Natural killer cell (primary cell): ENCODE measurements at regions not wholly inside any gene's neighbourhood (a gene's known extent, or its start where the extent isn't known, plus 50 kb on each side); places are given as distances from the start of the nearest gene placed in this dataset.

ENCODE experiments used
- ATAC-seq, 3 donors: fragments of 150-1000 bp in 2 of 3; fragments of 200-7000 bp in 1 of 3; cut with Tn5 transposase; 1 replicate in 1 of 3; 2 replicates in 2 of 3; pipeline ENCODE4 v1.10.0; 2021; ENCODE audit warnings: mild to moderate bottlenecking in 2 of 3, moderate library complexity in 2 of 3
- DNase-seq, 2 donors: peaks; one replicate each; pipeline versions ENCODE4 v3.0.0 to v3.0.0-alpha.2; 2013 to 2021; ENCODE audit warnings: mixed read lengths in 1 of 2
- H3K27ac ChIP-seq: one replicate; pipeline ENCODE4 v1.5.1; 2013; ENCODE audit warnings: mild to moderate bottlenecking, low read length
- H3K27me3 ChIP-seq: one replicate; pipeline ENCODE4 v1.6.1; 2013; ENCODE audit warnings: low read length; ENCODE audit not compliant: control insufficient read depth, insufficient read depth
- H3K36me3 ChIP-seq: one replicate; pipeline ENCODE4 v1.6.1; 2013; ENCODE audit warnings: low read length; ENCODE audit not compliant: control insufficient read depth, insufficient read depth
- H3K4me1 ChIP-seq: one replicate; pipeline ENCODE4 v1.6.1; 2013; ENCODE audit warnings: low read length; ENCODE audit not compliant: control insufficient read depth, insufficient read depth
- H3K4me3 ChIP-seq: one replicate; pipeline ENCODE4 v1.5.1; 2013; ENCODE audit warnings: low read length
- H3K9me3 ChIP-seq: one replicate; pipeline ENCODE4 v1.6.1; 2013; ENCODE audit warnings: low read length; ENCODE audit not compliant: control insufficient read depth, insufficient read depth
- H3K27ac Mint-ChIP-seq, 2 donors: one replicate each; pipeline ENCODE4 v1.8.0; 2022; ENCODE audit warnings: mild to moderate bottlenecking in 2 of 2, mixed read lengths in 2 of 2, moderate library complexity in 1 of 2
- H3K27me3 Mint-ChIP-seq, 2 donors: one replicate each; pipeline ENCODE4 v1.8.0; 2022; ENCODE audit warnings: low read depth in 2 of 2, mixed read lengths in 2 of 2
- H3K36me3 Mint-ChIP-seq: one replicate; pipeline ENCODE4 v1.8.0; 2022; ENCODE audit warnings: mixed read lengths
- H3K4me1 Mint-ChIP-seq, 2 donors: one replicate each; pipeline ENCODE4 v1.8.0; 2022; ENCODE audit warnings: mixed read lengths in 2 of 2
- H3K4me3 Mint-ChIP-seq: one replicate; pipeline ENCODE4 v1.8.0; 2022; ENCODE audit warnings: mild to moderate bottlenecking, moderate library complexity, mixed read lengths
- H3K9me3 Mint-ChIP-seq, 2 donors: one replicate each; pipeline ENCODE4 v1.8.0; 2022; ENCODE audit warnings: mixed read lengths in 2 of 2
- CTCF ChIP-seq: fragments of 200-600 bp; IDR thresholded peaks from one replicate; pipeline ENCODE4 v1.8.0; 2022; ENCODE audit warnings: antibody characterized with exemption
- WGBS: methylation state at CpG from one replicate; pipeline ENCODE4 v1.1.7; 2013; ENCODE audit warnings: missing lambda C conversion rate; ENCODE audit not compliant: insufficient coverage; 5-methylcytosine and 5-hydroxymethylcytosine counted together
- intact Hi-C: fragments of 100-400 bp; cut with micrococcal nuclease; formaldehyde crosslinking; loops from one replicate; pipeline ENCODE4 v1.14.2; 2022

GRCh38 chr6:139932671-139933070, 558.2 kb upstream of the CITED2 start:
- Mint-ChIP-seq H3K27me3 (no peaks in the 10 kb centered on the region), H3K4me1 (no peaks in the 10 kb centered on the region), H3K27ac (no peak overlapping the region), H3K4me3 (no peak overlapping the region), H3K36me3 (no peaks in the 10 kb centered on the region), H3K9me3 (no peaks in the 10 kb centered on the region)
- Histone ChIP-seq H3K9me3 (no peaks in the 10 kb centered on the region), H3K4me1 (no peaks in the 10 kb centered on the region), H3K27me3 (no peaks in the 10 kb centered on the region), H3K36me3 (no peaks in the 10 kb centered on the region), H3K4me3 (no peak overlapping the region), H3K27ac (no peak overlapping the region)
- intact Hi-C loops: no loop called here
- TF ChIP-seq CTCF: no peak
- ATAC-seq: no peak
- WGBS: 94% methylated on average over 3 of the region's 3 CpGs
- no peak for DNase-seq

GRCh38 chr6:139931747-139932146, 557.3 kb upstream of the CITED2 start:
- no peaks in the 10 kb centered on the region for H3K4me1 Mint-ChIP-seq
- intact Hi-C loops: no loop called here
- 90% methylated on average over 2 of the region's 2 CpGs for WGBS
- no peaks in the 10 kb centered on the region for H3K9me3 ChIP-seq
- H3K4me1 ChIP-seq: no peaks in the 10 kb centered on the region
- ATAC-seq: no peak
- H3K27me3 ChIP-seq: no peaks in the 10 kb centered on the region
- H3K36me3 Mint-ChIP-seq: no peaks in the 10 kb centered on the region
- no peak for TF ChIP-seq CTCF
- no peak overlapping the region for H3K4me3 Mint-ChIP-seq
- no peaks in the 10 kb centered on the region for H3K27me3 Mint-ChIP-seq
- no peak overlapping the region for H3K27ac Mint-ChIP-seq
- no peak overlapping the region for H3K4me3 ChIP-seq
- DNase-seq: no peak
- no peaks in the 10 kb centered on the region for H3K36me3 ChIP-seq
- H3K9me3 Mint-ChIP-seq: no peaks in the 10 kb centered on the region
- H3K27ac ChIP-seq: no peak overlapping the region

- no CpG with 5 or more reads among the region's 1 CpG for WGBS
- Histone ChIP-seq H3K4me3 (no peak overlapping the region), H3K27ac (no peak overlapping the region), H3K36me3 (no peaks in the 10 kb centered on the region), H3K27me3 (no peaks in the 10 kb centered on the region), H3K4me1 (no peaks in the 10 kb centered on the region), H3K9me3 (no peaks in the 10 kb centered on the region)
- Mint-ChIP-seq H3K9me3 (no peaks in the 10 kb centered on the region), H3K36me3 (no peaks in the 10 kb centered on the region), H3K27me3 (no peaks in the 10 kb centered on the region), H3K4me1 (no peaks in the 10 kb centered on the region), H3K4me3 (no peak overlapping the region), H3K27ac (no peak overlapping the region)
- no peak for TF ChIP-seq CTCF
- ATAC-seq (no peak), DNase-seq (no peak)
- intact Hi-C loops: no loop called here
Measured at GRCh38 chr6:139927742-139928305, 553.4 kb upstream of the CITED2 start.

GRCh38 chr6:139927236-139927635, 552.8 kb upstream of the CITED2 start:
- no peak overlapping the region for H3K27ac Mint-ChIP-seq
- no peak overlapping the region for H3K27ac ChIP-seq
- intact Hi-C loops: no loop called here
- DNase-seq (peak in 1 of 2 donors; percentile 19), ATAC-seq (no peak)
- H3K9me3 Mint-ChIP-seq: no peaks in the 10 kb centered on the region
- no peaks in the 10 kb centered on the region for H3K36me3 ChIP-seq
- no peak for TF ChIP-seq CTCF
- no peak overlapping the region for H3K4me3 ChIP-seq
- WGBS: 47% methylated on average over 1 of the region's 2 CpGs
- H3K4me3 Mint-ChIP-seq: no peak overlapping the region
- H3K4me1 Mint-ChIP-seq: no peaks in the 10 kb centered on the region
- no peaks in the 10 kb centered on the region for H3K27me3 ChIP-seq
- H3K4me1 ChIP-seq: no peaks in the 10 kb centered on the region
- no peaks in the 10 kb centered on the region for H3K9me3 ChIP-seq
- no peaks in the 10 kb centered on the region for H3K36me3 Mint-ChIP-seq
- H3K27me3 Mint-ChIP-seq: no peaks in the 10 kb centered on the region
